Activated T-cell treated with anti-CD3 and anti-CD28 coated beads, Interleukin-2, amount 50 U/mL, for 1 hour (primary cell): ENCODE measurements at regions not wholly inside any gene's neighbourhood (a gene's known extent, or its start where the extent isn't known, plus 50 kb on each side); places are given as distances from the start of the nearest gene placed in this dataset.
"Not testable (repeated sequence)": the region's sequence is repeated elsewhere in the genome, so short reads cannot be mapped to it uniquely, and the experiment has no call there.

Experiments used
- DNase-seq: peaks from one replicate; pipeline ENCODE4 v3.0.0-alpha.2; 2020

- DNase-seq = no peak
Observed at GRCh38 chr6:15001326-15001910, 244.5 kb upstream of the JARID2 start.

- no peak for DNase-seq
Observed at GRCh38 chr6:15008269-15008668, 237.6 kb upstream of the JARID2 start.

DNA sequence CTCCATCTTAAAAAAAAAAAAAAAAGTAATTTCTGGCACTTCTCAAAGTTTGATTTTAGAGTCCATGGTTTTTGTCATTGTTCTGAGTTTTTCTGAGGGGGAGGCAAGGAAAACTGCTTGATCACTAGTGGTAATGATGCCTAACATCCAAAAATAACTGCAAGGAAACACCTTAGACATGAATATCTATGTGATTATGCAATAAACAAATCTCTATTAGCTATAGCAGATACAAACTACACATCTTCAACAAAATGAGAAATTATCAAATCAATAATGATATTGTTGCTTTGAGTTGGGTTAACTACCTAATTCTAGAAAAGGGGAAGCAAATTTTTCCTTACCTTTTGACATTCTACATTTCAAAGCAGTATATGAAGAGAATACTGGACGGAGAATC is 230.9 kb upstream of the JARID2 start:
- no peak for DNase-seq

DNA sequence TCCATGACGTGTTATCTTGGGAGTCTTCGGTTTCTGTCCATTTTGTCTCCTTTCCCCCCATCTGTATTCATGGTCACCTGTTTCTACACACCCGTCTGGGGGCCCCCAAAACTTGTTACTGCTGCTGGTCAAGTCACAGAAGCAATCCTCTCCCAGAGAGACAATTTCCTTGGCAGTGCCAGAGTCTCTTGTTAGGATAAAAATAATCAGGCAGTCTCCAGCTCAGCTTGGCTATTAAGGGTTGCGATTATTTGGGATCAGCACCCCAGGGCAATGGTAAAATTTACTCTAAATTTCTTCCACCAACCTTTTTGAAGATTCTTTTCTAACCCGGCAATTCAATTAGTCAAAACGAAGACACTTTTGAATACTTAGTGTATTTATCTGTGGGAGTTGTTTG is 229.1 kb upstream of the JARID2 start:
- DNase-seq = no peak

DNA sequence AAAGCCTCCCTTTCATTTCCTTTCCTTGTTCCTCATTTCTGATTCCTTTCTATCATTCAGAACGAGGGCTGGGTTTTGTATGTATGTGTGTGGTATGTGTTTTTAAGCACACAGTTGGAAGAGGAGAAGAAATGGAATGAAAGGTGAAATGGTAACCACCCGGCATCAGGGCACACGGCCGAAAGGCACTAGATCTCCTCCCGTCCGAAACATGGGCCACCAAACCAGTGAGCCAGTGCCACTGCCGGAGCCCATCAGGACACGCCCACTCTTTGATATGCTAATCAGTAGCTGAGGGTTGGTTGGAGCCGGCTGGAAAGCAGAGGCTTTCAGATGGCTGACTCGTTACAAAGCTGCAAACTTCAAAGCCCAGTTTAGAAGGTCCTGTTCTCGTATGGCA is 228.6 kb upstream of the JARID2 start:
- DNase-seq = no peak

- DNase-seq = no peak
Observed at GRCh38 chr6:15017803-15018202, 228.1 kb upstream of the JARID2 start.

GRCh38 chr6:15020119-15020770 is 225.6 kb upstream of the JARID2 start:
- DNase-seq = no peak

- no peak for DNase-seq
Observed at GRCh38 chr6:15021074-15021473, 224.8 kb upstream of the JARID2 start.

DNA sequence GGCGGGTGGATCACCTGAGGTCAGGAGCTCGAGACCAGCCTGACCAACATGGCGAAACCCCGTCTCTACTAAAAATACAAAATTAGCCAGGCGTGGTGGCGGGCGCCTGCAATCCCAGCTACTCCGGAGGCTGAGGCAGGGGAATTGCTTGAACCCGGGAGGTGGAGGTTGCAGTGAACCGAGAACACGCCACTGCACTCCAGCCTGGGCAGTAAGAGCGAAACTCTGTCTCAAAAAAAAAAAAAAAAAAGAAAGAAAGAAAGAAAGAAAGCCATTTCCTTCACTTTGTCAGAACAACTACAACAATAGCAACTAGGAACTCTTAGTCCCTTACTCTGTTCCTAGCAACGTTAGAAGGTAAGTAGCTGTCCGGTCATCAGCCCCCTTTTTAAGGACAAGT is 222.9 kb upstream of the JARID2 start:
- DNase-seq = not testable (repeated sequence)

- no peak for DNase-seq
Observed at GRCh38 chr6:15023448-15023847, 222.4 kb upstream of the JARID2 start.

GRCh38 chr6:15025446-15025845 is 220.4 kb upstream of the JARID2 start:
- no peak for DNase-seq

DNA sequence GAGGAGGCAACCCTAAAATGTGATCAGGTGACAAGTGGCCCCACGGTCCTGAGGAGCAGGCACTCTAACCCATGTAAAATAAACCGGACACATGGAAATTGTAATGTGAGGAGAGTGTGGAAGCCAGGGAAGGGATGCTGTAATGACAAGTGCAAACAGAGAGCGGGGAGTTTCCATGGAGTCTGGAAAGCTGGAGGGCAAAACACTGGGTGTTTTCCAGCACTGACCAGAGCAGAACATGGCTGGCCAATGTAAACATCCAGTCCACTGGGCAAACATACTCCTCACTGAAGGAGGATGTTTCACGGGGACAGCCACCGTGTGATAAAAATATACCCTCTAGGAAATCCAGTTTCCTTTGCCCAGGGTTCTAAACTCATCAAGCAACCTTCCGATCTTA is 219.0 kb upstream of the JARID2 start:
- no peak for DNase-seq

- DNase-seq = no peak
Observed at GRCh38 chr6:15027472-15027871, 218.4 kb upstream of the JARID2 start.

GRCh38 chr6:15032015-15032414 is 213.9 kb upstream of the JARID2 start:
- DNase-seq = no peak

DNA sequence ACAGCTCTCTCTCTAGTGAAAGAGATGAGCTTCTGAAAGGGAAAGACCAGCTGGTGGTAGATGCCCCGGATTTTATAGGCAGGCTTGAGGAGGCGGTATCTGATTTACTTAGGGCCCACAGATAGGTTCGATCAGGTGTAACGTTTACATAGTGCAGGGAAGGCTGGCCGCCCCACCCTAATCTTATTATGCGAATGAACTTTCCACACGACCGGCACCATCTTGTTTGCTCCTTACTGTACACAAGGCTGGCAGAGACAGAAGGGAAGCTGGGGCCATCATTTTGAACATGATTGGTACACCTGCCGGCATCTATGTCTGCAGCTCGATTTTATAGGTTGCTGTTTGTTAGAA is 212.0 kb upstream of the JARID2 start:
- DNase-seq = no peak

DNA sequence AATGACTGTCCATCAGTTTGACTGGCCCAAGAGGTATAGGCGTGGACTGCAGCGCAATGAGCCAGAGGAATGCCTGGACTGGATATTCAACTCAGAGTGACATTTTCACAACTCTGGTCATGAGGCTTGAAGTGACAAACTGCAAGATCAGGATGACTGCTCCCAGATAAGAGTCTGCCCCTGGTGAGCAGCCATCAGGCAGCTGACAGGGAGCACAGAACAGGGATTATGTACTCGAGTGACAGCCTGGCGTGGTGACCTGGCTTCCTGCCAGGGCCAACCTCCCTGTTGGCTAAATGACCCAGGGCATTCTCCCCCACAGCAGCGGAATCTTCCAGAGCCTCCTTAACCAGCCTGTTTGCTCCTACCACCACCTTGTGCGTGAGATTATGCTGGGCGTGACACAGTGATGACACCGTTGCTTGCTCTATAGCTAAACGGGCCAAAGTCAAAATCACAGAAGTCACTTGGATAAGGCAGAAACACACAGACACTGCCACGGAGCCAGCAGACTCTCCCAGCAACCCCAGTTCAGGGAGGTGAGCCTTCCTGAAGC is 209.1 kb upstream of the JARID2 start:
- no peak for DNase-seq

GRCh38 chr6:15037253-15037652 is 208.6 kb upstream of the JARID2 start:
- no peak for DNase-seq

DNA sequence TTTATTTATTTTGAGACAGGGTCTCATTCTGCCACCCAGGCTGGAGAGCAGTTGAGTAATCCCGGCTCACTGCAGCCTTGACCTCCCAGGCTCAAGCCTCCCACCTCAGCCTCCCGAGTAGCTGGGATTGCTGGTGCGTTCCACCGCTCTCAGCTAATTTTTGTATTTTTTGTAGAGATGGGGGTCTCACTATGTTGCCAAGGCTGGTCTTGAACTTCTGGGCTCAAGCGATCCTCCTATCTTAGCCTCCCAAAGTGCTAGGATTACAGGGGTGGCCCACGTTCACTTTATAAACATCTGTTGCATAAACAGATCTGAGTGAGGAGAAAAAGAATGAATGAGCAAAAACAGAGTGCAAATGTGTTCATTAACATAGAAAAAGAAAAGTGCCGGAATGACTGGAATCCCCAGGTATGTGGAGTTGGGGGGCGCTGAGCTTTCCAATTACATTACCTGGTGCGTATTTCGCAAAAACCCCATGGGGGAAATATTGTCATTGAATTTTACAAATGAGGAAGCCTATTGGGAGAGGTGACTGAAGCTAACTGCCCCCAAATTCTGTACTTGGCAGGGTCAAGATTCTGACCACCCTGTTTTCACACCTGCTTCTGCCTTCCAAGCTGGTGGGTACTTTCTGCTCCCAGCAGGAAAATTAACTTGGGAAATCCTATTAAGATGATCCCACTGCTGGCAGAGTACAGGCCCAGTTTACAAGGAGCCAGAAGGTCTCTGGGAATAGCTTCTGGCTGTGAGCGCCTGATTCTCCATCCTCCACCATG is 207.7 kb upstream of the JARID2 start:
- DNase-seq = no peak

- no peak for DNase-seq
Observed at GRCh38 chr6:15039136-15039535, 206.7 kb upstream of the JARID2 start.

GRCh38 chr6:15042938-15043337 is 202.9 kb upstream of the JARID2 start:
- DNase-seq = no peak

GRCh38 chr6:15044146-15044882 is 201.6 kb upstream of the JARID2 start:
- DNase-seq = no peak

DNA sequence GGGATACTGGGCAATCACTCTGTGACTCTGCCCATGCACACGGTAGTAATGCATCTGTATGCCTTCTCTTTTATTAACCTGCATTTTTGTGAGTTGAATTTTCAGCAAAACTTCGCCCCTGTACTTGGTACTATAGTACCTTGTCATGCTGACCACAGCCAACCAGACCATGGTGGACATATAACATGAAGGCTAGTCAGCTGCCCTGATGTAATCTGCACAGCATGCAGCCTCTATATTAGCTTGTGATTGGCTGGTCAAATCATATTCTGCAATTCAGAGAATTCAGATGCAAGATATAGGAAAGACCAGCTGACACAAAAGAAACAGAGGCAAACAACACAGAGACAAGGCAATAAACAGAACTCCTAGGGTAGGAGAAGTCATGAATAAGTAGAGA is 200.9 kb upstream of the JARID2 start:
- no peak for DNase-seq

DNA sequence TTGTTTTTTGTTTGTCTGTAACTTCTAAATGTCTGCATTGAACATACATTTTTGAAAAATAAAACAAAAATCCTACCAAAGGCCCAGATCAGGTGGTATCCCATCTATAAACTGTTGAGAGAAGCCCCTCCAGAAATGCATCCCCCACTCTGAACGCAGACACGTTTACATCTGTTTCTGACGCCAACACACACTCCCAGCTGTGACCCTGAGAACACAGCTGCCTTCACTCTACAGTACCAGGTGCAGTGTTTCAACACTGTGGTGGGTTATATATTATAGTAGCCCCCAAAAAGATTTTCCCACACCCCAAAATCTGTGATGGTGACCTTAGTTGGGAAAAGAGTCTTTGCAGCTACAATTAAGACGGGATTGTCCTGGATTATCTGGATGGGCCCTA is 199.1 kb upstream of the JARID2 start:
- no peak for DNase-seq
